ENCODE measurements at regions not wholly inside any gene's neighbourhood (a gene's known extent, or its start where the extent isn't known, plus 50 kb on each side); places are given as distances from the start of the nearest gene placed in this dataset.
"Not testable (repeated sequence)": the region's sequence is repeated elsewhere in the genome, so short reads cannot be mapped to it uniquely, and the experiment has no call there.

DNA sequence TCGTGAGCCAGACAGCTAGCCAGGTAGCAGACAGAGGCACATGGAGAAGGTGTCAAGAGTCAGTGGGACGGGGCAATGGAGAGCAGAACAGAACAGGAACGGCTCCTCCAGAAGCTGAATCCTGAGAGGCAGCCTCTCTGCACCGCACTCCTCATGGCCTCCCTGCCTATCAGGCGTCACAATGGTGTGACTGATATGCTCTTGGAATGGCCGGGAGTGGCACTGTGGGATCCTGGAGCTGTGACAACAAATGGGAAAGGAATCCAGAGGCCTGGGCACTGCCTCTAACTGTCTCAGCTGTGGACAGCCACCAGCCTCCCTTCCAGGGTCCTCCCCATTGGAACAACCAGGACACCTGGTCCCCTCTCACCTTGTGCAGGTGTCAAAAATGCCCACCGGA is 89.1 kb upstream of the ID2 start:
- DNase-seq, result no peak

DNA sequence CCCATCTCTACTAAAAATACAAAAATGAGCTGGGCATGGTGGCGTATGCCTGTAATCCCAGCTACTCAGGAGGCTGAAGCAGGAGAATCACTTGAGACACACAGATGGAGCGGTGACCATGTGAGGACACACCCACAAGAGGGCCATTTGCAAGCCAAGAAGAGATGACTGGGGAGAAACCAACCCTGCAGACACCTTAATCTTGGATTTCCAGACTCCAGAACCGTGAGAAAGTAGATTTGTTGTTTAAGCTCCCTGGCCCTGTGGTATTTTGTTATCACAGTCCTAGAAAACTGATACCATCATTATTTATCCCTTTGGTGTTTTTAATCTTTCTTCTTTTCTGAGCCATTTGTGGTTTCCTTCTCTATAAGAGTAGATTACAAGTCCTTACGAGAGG is 88.6 kb upstream of the ID2 start:
- DNase-seq, result no peak

DNA sequence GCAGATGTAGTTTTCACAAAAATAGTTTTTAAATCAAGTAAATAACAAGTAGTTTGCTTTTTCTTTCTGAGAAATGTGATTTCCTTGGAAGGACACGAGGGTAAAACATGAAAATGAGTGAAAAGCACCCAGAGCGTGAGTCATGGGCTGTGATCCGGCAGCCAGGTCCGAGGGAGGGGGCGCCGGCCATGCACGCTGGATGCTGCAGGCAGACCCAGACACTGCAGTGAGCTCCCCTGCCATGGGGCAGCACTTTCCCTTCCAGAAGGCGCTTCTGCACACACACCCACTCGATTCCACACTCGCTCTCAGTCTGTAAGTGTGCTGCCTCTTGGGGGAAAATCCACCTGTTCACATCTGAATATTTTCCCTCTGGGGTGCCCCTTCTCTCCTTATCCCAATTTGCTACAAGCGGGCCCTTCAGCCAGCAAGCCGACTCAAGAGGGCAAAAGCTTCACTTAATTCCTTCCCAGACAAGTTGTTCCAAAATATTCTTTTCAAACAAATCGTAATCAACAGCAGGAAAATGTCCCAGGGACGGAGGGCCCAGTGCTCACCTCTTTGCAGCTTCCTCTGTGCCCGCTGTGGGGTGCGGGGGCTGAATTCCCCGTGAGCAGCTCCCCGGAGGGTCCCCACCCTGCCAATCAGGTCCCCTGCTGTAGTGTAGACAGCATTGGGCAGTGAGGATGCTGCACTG is 87.0 kb upstream of the ID2 start:
- no peak for DNase-seq

GRCh38 chr2:8595428-8595805 is 86.4 kb upstream of the ID2 start:
- DNase-seq, result no peak

DNA sequence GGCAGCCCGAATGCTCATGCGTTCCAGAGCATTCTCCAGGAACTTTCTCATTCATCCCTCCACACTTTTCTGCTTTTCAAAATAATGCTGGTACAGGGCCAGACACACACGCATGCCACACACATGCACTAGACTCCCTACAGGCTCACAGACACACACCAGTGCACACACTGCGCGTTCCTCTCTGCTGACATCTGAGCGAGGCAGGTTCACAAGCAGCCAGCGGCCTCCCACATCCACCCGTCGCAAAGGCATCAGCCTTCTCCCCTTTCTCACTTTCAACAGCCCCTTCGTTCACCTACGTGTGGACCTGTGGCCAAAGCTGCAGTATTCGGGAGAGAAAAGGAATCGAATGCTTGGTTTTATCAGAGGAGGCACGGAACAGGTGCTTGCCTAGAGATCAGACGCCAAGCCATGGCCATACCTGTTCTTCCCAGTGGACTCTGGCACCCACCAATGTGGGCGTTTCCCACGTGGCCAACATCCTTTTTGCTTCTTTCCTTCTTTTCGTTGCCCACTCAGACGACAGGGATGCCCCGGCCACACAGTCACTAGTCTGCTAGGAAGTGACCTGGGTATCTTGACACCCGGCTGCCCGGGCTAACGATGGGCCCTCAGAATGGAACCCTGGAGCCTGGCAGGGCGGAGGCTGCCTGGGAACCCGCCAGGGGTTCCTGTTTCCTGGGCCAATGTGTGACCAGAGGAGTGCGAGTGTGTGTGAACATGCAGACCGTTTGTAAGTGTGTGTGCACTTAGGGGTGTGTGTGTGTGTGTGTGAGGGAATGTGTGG is 85.8 kb upstream of the ID2 start:
- DNase-seq, result no peak

GRCh38 chr2:8597094-8597493 is 84.8 kb upstream of the ID2 start:
- DNase-seq, result no peak

- no peak for DNase-seq
Observed at GRCh38 chr2:8597559-8598225, 84.2 kb upstream of the ID2 start.

DNA sequence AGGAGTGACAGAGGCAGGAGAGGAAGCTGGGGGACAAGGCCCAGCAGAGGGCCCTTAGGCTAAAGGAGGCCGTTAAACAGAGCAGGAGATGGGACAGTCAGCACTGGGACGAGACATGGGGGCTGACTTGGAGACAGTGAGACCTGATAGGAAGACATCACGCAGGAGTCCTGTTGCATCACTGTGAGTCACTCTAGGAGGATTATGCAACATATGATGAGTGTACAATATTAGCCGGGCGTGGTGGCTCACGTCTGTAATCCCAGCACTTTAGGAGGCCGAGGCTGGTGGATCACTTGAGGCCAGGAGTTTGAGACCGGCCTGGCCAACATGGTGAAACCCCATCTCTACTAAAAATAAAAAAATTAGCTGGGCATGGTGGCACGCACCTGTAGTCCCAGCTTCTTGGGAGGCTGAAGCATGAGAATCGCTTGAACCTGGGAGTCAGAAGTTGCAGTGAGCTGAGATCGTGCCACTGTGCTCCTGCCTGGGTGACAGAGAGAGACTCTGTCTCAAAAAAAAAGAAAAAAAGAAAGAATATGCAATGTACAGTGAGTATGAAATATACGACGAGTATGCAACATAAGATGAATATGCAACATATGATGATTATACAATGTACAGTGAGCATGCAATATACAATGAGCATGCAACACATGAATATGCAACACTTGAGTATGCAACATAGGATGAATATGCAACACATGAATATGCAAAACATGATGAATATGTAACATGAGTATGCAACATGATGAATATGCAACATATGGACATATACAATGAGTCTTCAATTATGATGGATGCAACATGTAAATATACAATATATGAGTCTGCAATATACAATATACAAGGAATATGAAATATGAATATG is 83.3 kb upstream of the ID2 start:
- DNase-seq, result no peak

DNA sequence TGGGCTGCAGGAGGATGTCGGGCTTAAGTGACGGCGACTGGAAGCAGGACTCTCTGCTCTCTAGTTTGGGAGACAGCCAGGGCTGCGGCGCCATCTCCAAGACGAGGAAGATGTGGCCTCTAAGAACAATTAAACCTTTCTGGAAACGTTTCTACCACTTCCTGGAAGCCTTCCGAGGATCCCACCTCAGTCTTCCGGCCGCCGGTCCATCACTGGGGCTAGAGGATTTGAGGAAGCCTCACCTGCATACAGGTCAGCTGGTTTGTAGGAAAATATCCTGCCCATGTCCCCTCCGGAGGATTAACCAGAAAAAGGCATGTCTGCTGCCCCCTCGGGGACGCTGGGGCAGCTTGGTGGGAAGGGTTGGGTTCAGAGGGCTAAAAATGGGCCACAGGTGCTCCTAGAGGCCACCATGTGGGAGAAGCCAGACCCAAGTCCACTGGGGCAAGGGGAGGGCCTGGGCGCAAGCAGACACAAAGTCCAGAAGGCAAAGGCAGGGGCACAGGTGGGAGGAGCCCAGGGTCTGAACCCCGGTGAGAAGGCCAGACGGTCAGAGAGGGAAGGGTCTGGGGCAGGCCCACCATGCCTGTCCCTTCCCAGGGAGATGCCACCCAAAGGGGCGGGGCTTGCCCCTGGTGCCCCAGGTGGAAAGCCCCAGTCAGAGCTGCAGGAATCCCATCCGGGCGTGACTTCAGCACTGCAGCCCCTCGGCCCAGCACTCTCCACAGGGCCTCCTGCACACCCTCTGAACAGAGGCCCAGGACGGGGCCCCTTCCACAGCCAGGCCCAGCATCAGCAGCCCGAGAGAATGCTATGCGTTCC is 82.2 kb upstream of the ID2 start:
- no peak for DNase-seq

GRCh38 chr2:8600456-8600855 is 81.4 kb upstream of the ID2 start:
- no peak for DNase-seq

DNA sequence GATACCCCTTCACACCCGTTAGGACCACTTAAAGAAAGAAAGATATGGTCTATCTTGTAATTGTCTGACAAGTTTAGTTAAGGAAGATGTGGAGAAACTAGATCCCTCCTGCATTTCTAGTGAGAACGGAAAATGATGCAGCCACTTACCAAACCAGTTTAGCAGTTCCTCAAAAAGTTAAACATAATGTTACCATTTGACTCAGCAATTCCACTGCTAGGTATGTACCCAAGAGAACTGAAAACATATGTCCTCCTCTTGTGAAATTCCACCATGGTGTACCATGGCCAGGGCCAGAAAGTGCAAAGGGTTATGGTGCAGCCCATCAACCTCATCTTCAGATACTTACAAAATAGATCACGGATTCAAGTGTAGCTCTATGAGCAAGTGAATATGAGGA is 79.0 kb upstream of the ID2 start:
- peak; percentile 11 for DNase-seq

- not testable (repeated sequence) for DNase-seq
Observed at GRCh38 chr2:8603356-8603755, 78.5 kb upstream of the ID2 start.

- no peak for DNase-seq
Observed at GRCh38 chr2:8604262-8604661, 77.6 kb upstream of the ID2 start.

- no peak for DNase-seq
Observed at GRCh38 chr2:8605351-8606065, 76.3 kb upstream of the ID2 start.

DNA sequence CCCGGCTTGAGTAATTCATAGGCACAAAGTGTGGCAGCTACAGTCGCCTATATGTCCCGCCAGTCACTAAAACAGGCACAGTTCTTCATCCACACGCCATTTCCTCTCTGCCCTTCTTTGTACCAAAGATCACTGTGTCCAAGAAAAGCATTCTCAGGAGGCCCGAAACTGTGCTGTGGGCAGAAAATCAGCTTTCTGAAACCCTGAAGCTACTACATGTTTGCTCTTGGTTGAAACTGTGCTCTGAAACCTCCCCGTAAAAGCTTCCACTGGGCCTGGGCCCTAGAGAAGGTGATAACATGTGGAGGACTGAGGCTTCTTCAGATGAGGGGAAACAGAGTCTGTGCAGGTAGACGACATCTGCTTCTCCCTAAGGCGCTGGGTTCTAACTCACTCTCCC is 75.6 kb upstream of the ID2 start:
- no peak for DNase-seq

DNA sequence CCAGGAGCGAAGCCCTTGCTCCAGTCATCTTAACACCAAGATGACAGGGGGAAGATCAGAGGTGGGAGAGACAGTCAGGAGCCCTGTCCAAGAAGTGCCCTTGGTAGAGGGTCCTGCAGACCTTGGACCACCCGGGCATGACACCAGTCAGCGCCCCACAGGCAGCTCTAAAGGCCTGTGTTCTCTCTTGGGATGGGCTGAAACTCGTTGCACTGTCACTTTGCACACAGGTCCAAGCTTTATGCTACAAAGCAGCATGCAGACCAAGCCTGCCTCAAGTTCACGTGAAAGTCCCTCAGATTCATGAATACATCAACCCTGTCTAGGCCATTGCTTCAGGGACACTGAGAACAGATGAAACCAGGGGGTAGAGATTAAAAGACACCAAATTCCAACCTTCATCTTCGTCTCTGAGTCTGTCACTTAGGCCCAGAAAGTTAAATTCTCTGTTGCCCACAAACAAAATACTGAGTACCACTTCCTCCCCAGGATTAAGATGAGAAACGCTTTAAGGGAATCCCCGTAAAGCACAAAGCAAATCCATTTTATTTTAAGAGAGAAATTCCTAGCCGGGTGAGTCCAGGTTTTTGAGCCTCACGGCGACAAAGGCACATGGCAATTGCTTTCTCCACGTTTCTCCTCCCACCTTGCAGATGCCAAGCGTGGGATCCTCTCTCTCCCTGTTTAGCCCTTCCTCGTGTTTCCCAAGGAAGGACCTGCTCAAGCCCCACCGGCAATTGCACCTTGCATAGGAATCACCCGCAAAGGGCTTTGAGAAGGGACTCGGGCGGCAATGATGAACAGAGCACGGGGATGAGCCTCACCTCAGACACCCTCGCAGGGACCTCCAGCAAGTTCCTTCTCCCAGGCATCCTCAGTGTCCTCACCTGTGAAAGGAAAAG is 75.0 kb upstream of the ID2 start:
- DNase-seq, result no peak

- no peak for DNase-seq
Observed at GRCh38 chr2:8607606-8608005, 74.2 kb upstream of the ID2 start.

- no peak for DNase-seq
Observed at GRCh38 chr2:8608411-8608954, 73.4 kb upstream of the ID2 start.

- DNase-seq, result no peak
Observed at GRCh38 chr2:8609357-8609811, 72.5 kb upstream of the ID2 start.

DNA sequence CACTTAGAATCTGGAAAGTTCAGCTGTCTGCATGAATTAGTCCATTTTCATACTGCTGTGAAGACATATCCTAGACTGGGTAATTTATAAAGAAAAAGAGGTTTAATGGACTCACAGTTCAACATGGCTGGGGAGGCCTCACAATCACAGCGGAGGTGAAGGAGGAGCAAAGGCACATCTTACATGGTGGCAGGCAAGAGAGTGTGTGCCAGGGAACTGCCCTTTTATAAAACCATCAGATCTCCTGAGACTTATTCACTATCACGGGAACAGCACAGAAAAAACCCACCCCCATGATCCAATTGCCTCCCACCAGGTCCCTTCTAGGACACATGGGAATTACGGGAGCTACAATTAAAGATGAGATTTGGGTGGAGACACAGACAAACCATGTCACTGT is 71.1 kb upstream of the ID2 start:
- not testable (repeated sequence) for DNase-seq

All from NCI-H510A (cell line).